ENCODE measurements at regions not wholly inside any gene's neighbourhood (a gene's known extent, or its start where the extent isn't known, plus 50 kb on each side); places are given as distances from the start of the nearest gene placed in this dataset.

- H3K4me3 ChIP-seq, result no peak overlapping the region
- no peaks in the 10 kb centered on the region for H3K36me3 ChIP-seq
- TF ChIP-seq CTCF (IDR thresholded peaks at IDR 0.05), result no peak
- H3K4me1 ChIP-seq, result no peaks in the 10 kb centered on the region
- DNase-seq, result no peak
- intact Hi-C loops (cut with DNase I; ENCODE audit: low total_unique reads), result no loop called here
- peaks cover 0 to 7% of the 10 kb centered on the region in 2 donors for H3K27me3 ChIP-seq
- H3K27ac ChIP-seq, result no peak overlapping the region
- no peaks in the 10 kb centered on the region for H3K9me3 ChIP-seq
Measured at GRCh38 chr22:23410411-23410810, 169.7 kb downstream of the IGLL1 start.

- intact Hi-C loops (cut with DNase I; ENCODE audit: low total_unique reads), result no loop called here
- Histone ChIP-seq H3K4me3 (no peak overlapping the region), H3K36me3 (no peaks in the 10 kb centered on the region), H3K27me3 (peaks cover 0 to 7% of the 10 kb centered on the region in 2 donors), H3K4me1 (no peaks in the 10 kb centered on the region), H3K9me3 (no peaks in the 10 kb centered on the region), H3K27ac (no peak overlapping the region)
- DNase-seq, result no peak
- no peak for TF ChIP-seq CTCF (IDR thresholded peaks at IDR 0.05)
Measured at GRCh38 chr22:23409976-23410375, 170.1 kb downstream of the IGLL1 start.

GRCh38 chr22:23408321-23408720, 171.8 kb downstream of the IGLL1 start:
- no peak overlapping the region for H3K4me3 ChIP-seq
- peaks cover 0 to 23% of the 10 kb centered on the region in 2 donors for H3K27me3 ChIP-seq
- DNase-seq, result no peak
- H3K4me1 ChIP-seq, result no peaks in the 10 kb centered on the region
- TF ChIP-seq CTCF (IDR thresholded peaks at IDR 0.05), result no peak
- intact Hi-C loops (cut with DNase I; ENCODE audit: low total_unique reads), result no loop called here
- no peaks in the 10 kb centered on the region for H3K9me3 ChIP-seq
- no peak overlapping the region for H3K27ac ChIP-seq
- H3K36me3 ChIP-seq, result no peaks in the 10 kb centered on the region

- peaks cover 0 to 45% of the 10 kb centered on the region in 2 donors for H3K27me3 ChIP-seq
- TF ChIP-seq CTCF (IDR thresholded peaks at IDR 0.05), result no peak
- no peak overlapping the region for H3K4me3 ChIP-seq
- no peak for DNase-seq
- H3K9me3 ChIP-seq, result no peaks in the 10 kb centered on the region
- intact Hi-C loops (cut with DNase I; ENCODE audit: low total_unique reads), result no loop called here
- H3K27ac ChIP-seq, result no peak overlapping the region
- no peaks in the 10 kb centered on the region for H3K36me3 ChIP-seq
- H3K4me1 ChIP-seq, result peaks cover 0 to 12% (median 6%) of the 10 kb centered on the region in 4 donors
Measured at GRCh38 chr22:23405366-23405851, 174.7 kb downstream of the IGLL1 start.

- DNase-seq, result no peak
- no peak overlapping the region for H3K27ac ChIP-seq
- TF ChIP-seq CTCF (IDR thresholded peaks at IDR 0.05), result no peak
- H3K27me3 ChIP-seq, result peaks cover 0 to 50% of the 10 kb centered on the region in 2 donors
- H3K9me3 ChIP-seq, result no peaks in the 10 kb centered on the region
- H3K4me1 ChIP-seq, result peaks cover 0 to 12% (median 6%) of the 10 kb centered on the region in 4 donors
- intact Hi-C loops (cut with DNase I; ENCODE audit: low total_unique reads), result no loop called here
- no peaks in the 10 kb centered on the region for H3K36me3 ChIP-seq
- no peak overlapping the region for H3K4me3 ChIP-seq
Measured at GRCh38 chr22:23404689-23405365, 175.3 kb downstream of the IGLL1 start.

Measured in tibial artery (tissue), 4 donors.